Prostate gland (tissue), 2 donors: ENCODE measurements at regions not wholly inside any gene's neighbourhood (a gene's known extent, or its start where the extent isn't known, plus 50 kb on each side); places are given as distances from the start of the nearest gene placed in this dataset.

Source experiments
- DNase-seq: peaks from one replicate; pipeline ENCODE4 v3.0.0-alpha.2; 2019; ENCODE audit warnings: low spot score
- H3K27ac ChIP-seq, 2 donors: fragments of 200-600 bp; sonication (generic); 2 replicates each; pipeline ENCODE4 v1.5.1; 2017 to 2019
- H3K27me3 ChIP-seq: fragments of 200-600 bp; sonication (generic); replicated peaks from 2 replicates; pipeline ENCODE4 v1.5.1; 2019; ENCODE audit not compliant: insufficient read depth
- H3K36me3 ChIP-seq, 2 donors: fragments of 200-600 bp; sonication (generic); 1 replicate in 1 of 2; 2 replicates in 1 of 2; pipeline versions ENCODE4 v1.5.1 to v1.8.1; 2017 to 2019
- H3K4me1 ChIP-seq: fragments of 200-600 bp; sonication (generic); replicated peaks from 2 replicates; pipeline ENCODE4 v1.5.1; 2019
- H3K4me3 ChIP-seq, 2 donors: fragments of 200-600 bp; sonication (generic); 2 replicates each; pipeline ENCODE4 v1.5.1; 2017 to 2019
- H3K9me3 ChIP-seq: fragments of 200-600 bp; sonication (generic); 2 replicates; pipeline ENCODE4 v1.5.1; 2017
- CTCF ChIP-seq, 4 experiments: fragments of 200-600 bp in 2 of 4; fragments of 450-650 bp in 2 of 4; sonication (generic) in 2 of 4; IDR thresholded peaks; 1 replicate in 3 of 4; 2 replicates in 1 of 4; pipeline ENCODE4 v1.5.1; 2016 to 2019; ENCODE audit warnings: antibody characterized with exemption in 4 of 4, mild to moderate bottlenecking in 2 of 4, moderate library complexity in 2 of 4
- POLR2A ChIP-seq: fragments of 450-650 bp; IDR thresholded peaks from one replicate; pipeline ENCODE4 v1.6.1; 2016; ENCODE audit warnings: antibody characterized with exemption, mild to moderate bottlenecking
- POLR2AphosphoS5 ChIP-seq: sonication (generic); formaldehyde crosslinking; IDR thresholded peaks from one replicate; pipeline ENCODE4 v1.6.1; 2017; ENCODE audit warnings: antibody characterized with exemption
- WGBS: methylation state at CpG from one replicate; pipeline ENCODE4 v1.1.5; 2018; 5-methylcytosine and 5-hydroxymethylcytosine counted together
- intact Hi-C: fragments of 100-400 bp; cut with DNase I; formaldehyde crosslinking; loops from one replicate; pipeline ENCODE4 v1.14.2; 2022

DNA sequence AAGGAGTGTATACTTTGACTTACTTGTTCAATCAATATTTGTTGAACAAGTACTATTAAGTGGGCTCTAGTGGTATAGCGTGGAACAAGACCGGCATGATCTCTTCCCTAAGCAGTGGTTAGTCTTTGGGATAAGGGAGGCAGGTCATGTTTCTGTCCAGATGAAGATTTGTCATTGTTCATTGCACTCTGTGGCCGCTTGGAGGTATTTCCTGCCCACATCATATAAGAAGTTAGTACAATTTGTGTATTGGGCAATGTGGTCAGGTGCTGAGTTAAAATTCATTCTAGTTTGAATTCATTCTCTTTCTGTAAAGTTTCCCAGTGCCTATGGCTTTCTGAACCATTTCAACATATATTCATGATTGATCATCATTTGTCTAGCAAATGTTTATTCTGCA, 101.1 kb upstream of the SHISA3 start:
- no peaks in the 10 kb centered on the region for H3K9me3 ChIP-seq
- H3K4me3 ChIP-seq = no peak overlapping the region
- no peaks in the 10 kb centered on the region for H3K27me3 ChIP-seq
- WGBS = 87% methylated on average over 3 of the region's 3 CpGs
- no peak overlapping the region for H3K27ac ChIP-seq
- no peaks in the 10 kb centered on the region for H3K4me1 ChIP-seq
- H3K36me3 ChIP-seq = no peaks in the 10 kb centered on the region
- DNase-seq = no peak
- TF ChIP-seq POLR2AphosphoS5 (no peak), CTCF (IDR thresholded peaks at IDR 0.05) (no peak), POLR2A (no peak)
- intact Hi-C loops = no loop called here

DNA sequence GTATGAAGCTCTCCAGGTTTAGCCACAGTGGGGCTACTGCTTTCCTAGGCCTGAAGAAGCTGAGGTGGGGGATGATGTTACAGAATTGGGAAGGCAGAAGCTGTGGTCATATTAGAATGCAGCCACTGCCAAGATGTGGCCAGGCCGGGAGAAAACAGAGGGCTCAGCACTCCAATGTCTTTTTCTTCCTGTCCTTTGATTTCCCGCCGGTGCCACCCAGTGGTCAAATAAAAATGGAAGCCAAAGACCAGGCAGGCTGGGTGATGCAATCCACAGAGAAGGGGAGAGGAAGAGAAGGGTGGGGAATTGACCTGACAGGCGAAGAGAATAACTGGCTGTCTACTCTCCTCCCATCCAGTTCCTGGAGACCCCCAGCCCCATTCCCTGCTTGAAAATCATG, 94.9 kb upstream of the SHISA3 start:
- intact Hi-C loops = no loop called here
- Histone ChIP-seq H3K4me3 (no peak overlapping the region), H3K4me1 (no peaks in the 10 kb centered on the region), H3K27me3 (no peaks in the 10 kb centered on the region), H3K27ac (no peak overlapping the region), H3K36me3 (no peaks in the 10 kb centered on the region), H3K9me3 (no peaks in the 10 kb centered on the region)
- DNase-seq = peak; percentile 26
- TF ChIP-seq POLR2A = no peak
- peak in 2 of 4 experiments; percentile 14 to 20 for TF ChIP-seq CTCF (IDR thresholded peaks at IDR 0.05)
- WGBS = 16% methylated on average over 4 of the region's 4 CpGs

DNA sequence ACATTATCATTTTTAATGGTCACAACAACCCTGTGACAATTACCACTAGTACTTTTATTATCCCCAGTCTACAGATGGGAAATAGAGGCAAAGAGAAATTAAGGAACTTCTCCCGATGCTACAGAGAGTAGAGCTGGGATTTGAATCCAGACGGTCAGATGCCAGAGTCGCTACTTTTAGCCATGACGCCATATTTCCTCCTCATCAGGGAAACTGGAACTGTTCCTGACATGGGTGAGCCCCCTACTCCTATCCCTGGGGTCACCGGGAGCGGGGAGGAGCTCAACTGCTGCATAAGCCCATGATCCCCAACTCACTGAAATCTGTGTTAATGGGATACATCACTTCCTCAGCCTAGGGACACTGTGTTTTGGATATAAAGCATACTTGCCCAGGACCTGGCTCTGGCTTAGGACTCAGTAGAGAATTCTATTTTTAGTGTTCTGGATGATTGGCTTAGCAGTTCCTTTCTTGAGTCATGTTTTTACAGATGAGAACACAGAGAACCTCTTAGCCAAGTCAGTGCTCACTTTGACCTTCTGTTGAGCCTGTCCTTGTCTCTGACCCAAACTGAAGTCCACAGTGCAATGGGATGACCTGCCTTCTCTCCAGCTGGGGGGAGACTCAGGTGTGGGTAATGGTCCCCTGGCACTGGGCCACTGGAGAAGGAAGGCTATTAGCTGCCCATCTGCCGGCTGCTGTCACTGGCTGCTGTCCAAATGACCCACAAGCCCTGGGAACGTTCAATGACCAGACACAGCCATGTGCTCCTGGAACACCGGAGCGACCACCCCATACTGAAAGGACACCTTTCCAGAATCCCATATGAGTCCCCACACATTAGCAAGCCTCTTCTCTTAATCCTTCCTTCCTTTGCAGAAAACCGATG, 90.8 kb upstream of the SHISA3 start:
- Histone ChIP-seq H3K9me3 (no peaks in the 10 kb centered on the region), H3K36me3 (no peaks in the 10 kb centered on the region), H3K4me3 (no peak overlapping the region), H3K4me1 (no peaks in the 10 kb centered on the region), H3K27me3 (no peaks in the 10 kb centered on the region), H3K27ac (no peak overlapping the region)
- intact Hi-C loops = no loop called here
- 72% methylated on average over 11 of the region's 11 CpGs for WGBS
- TF ChIP-seq CTCF (IDR thresholded peaks at IDR 0.05) = no peak
- TF ChIP-seq POLR2AphosphoS5 = no peak
- TF ChIP-seq POLR2A = no peak
- no peak for DNase-seq

DNA sequence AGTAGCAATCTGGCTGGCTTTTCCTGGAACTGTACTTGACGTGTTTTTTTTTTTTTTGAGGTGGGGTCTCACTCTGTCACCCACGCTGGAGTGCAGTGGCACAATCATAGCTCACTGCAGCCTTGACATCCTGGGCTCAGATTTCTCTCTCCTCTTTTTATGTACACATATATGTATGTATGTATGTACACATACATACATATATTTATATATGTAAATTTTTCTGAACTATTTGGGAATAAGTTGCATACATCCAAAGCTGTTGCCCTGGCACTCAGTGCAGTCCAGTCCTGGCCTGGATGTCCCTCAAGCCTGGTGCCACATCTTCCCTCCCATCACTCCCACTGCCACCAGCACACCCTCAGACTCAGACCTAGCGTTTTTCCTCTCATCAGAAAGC, 89.0 kb upstream of the SHISA3 start:
- H3K36me3 ChIP-seq = no peaks in the 10 kb centered on the region
- no peak for DNase-seq

More for the DNA sequence above, 89.0 kb upstream of the SHISA3 start:
- no peak overlapping the region for H3K4me3 ChIP-seq
- H3K27ac ChIP-seq = no peak overlapping the region
- WGBS = 83% methylated on average over 3 of the region's 3 CpGs
- TF ChIP-seq POLR2AphosphoS5 (no peak), CTCF (IDR thresholded peaks at IDR 0.05) (no peak), POLR2A (no peak)
- intact Hi-C loops = no loop called here
- H3K9me3 ChIP-seq = no peaks in the 10 kb centered on the region
- H3K4me1 ChIP-seq = no peaks in the 10 kb centered on the region
- H3K27me3 ChIP-seq = no peaks in the 10 kb centered on the region
